Motor neuron (in vitro differentiated cells): ENCODE measurements at regions not wholly inside any gene's neighbourhood (a gene's known extent, or its start where the extent isn't known, plus 50 kb on each side); places are given as distances from the start of the nearest gene placed in this dataset.

Experiments used
- ATAC-seq, 8 experiments: fragments of 200-7000 bp; cut with Tn5 transposase; replicated peaks in 6 of 8; 2 replicates each; pipeline ENCODE4 v1.8.0; 2021; ENCODE audit warnings: mild to moderate bottlenecking in 8 of 8, moderate library complexity in 8 of 8
- H3K27ac ChIP-seq, 2 donors: fragments of 250-450 bp; sonication (Bioruptor Pico); 2 replicates each; pipeline ENCODE4 v1.9.0; 2021; ENCODE audit warnings: antibody characterized with exemption in 2 of 2, mild to moderate bottlenecking in 2 of 2, moderate library complexity in 1 of 2
- H3K4me1 ChIP-seq, 2 donors: fragments of 250-450 bp; sonication (Bioruptor Pico); replicated peaks in 1 of 2; 2 replicates each; pipeline ENCODE4 v1.6.1; 2021; ENCODE audit warnings: antibody characterized with exemption in 2 of 2, mild to moderate bottlenecking in 2 of 2, moderate library complexity in 1 of 2
- H3K4me3 ChIP-seq, 5 donors: fragments of 250-450 bp; sonication (Bioruptor Pico); 2 replicates each; pipeline ENCODE4 v1.9.0; 2021; ENCODE audit warnings: antibody characterized with exemption in 5 of 5, mild to moderate bottlenecking in 5 of 5, moderate library complexity in 4 of 5
- WGBS, 10 experiments: fragments of 450-650 bp; shearing (Covaris generic); methylation state at CpG; one replicate each; pipeline ENCODE4 v1.0.0; 2022; 5-methylcytosine and 5-hydroxymethylcytosine counted together
- in situ Hi-C, 9 experiments: fragments of 400-800 bp; cut with MboI; loops; one replicate each; pipeline ENCODE4 v1.15.0; 2021; ENCODE audit warnings: low sequenced_read_pairs in 9 of 9, low pct_unique_long_range_greater_than_20kb in 2 of 9; ENCODE audit not compliant: unreplicated experiment in 9 of 9

GRCh38 chr7:85324145-85324799, 137.4 kb upstream of the SEMA3D start:
- H3K4me1 ChIP-seq: peaks cover 0 to 4% of the 10 kb centered on the region in 2 donors
- no peak for ATAC-seq
- no peak overlapping the region for H3K27ac ChIP-seq
- in situ Hi-C loops: no loop called here
- no peak overlapping the region for H3K4me3 ChIP-seq
- WGBS, 10 experiments: 41 to 100% (median 79%) methylated on average over 1 to 4 of the region's 4 CpGs; no CpG with 5 or more reads in 2 of the 10 experiments

- WGBS, 10 experiments: 10 to 100% (median 78%) methylated on average over 1 to 4 of the region's 4 CpGs; no CpG with 5 or more reads in 1 of the 10 experiments
- H3K4me3 ChIP-seq: no peak overlapping the region
- no peak overlapping the region for H3K27ac ChIP-seq
- in situ Hi-C loops: no loop called here
- peaks cover 0 to 4% of the 10 kb centered on the region in 2 donors for H3K4me1 ChIP-seq
- ATAC-seq: no peak
Observed at GRCh38 chr7:85322252-85322651, 135.4 kb upstream of the SEMA3D start.

- Histone ChIP-seq H3K27ac (no peak overlapping the region), H3K4me1 (peaks cover 0 to 4% of the 10 kb centered on the region in 2 donors), H3K4me3 (no peak overlapping the region)
- in situ Hi-C loops: no loop called here
- peak in 3 of 8 experiments; percentile 40 to 50 (median 41) for ATAC-seq
- WGBS, 10 experiments: 18 to 100% (median 75%) methylated on average over 1 to 3 of the region's 3 CpGs
Observed at GRCh38 chr7:85320699-85321476, 134.0 kb upstream of the SEMA3D start.

GRCh38 chr7:85316489-85316888, 129.6 kb upstream of the SEMA3D start:
- H3K4me1 ChIP-seq: peaks cover 0 to 4% of the 10 kb centered on the region in 2 donors
- in situ Hi-C loops: no loop called here
- ATAC-seq: no peak
- H3K4me3 ChIP-seq: no peak overlapping the region
- WGBS, 10 experiments: 8 to 100% (median 83%) methylated on average over 1 to 2 of the region's 2 CpGs; no CpG with 5 or more reads in 1 of the 10 experiments
- no peak overlapping the region for H3K27ac ChIP-seq

- ATAC-seq: no peak
- Histone ChIP-seq H3K4me3 (no peak overlapping the region), H3K4me1 (no peaks in the 10 kb centered on the region), H3K27ac (no peak overlapping the region)
- 42 to 100% (median 100%) methylated on average over 1 of the region's 1 CpG; no CpG with 5 or more reads in 1 of the 10 experiments for WGBS, 10 experiments
- in situ Hi-C loops: no loop called here
Observed at GRCh38 chr7:85310301-85310700, 123.4 kb upstream of the SEMA3D start.

GRCh38 chr7:85306115-85306514, 119.3 kb upstream of the SEMA3D start:
- in situ Hi-C loops: no loop called here
- Histone ChIP-seq H3K27ac (no peak overlapping the region), H3K4me3 (no peak overlapping the region), H3K4me1 (no peaks in the 10 kb centered on the region)
- ATAC-seq: peak in 3 of 8 experiments; percentile 67 to 92 (median 90)
- WGBS, 10 experiments: 0 to 80% (median 26%) methylated on average over 1 to 2 of the region's 2 CpGs; no CpG with 5 or more reads in 2 of the 10 experiments

GRCh38 chr7:85294176-85294575, 107.3 kb upstream of the SEMA3D start:
- Histone ChIP-seq H3K4me3 (no peak overlapping the region), H3K4me1 (no peaks in the 10 kb centered on the region), H3K27ac (no peak overlapping the region)
- 67 to 100% (median 88%) methylated on average over 2 to 3 of the region's 3 CpGs for WGBS, 10 experiments
- ATAC-seq: no peak
- in situ Hi-C loops: no loop called here

- in situ Hi-C loops: no loop called here
- Histone ChIP-seq H3K4me3 (no peak overlapping the region), H3K4me1 (no peaks in the 10 kb centered on the region), H3K27ac (no peak overlapping the region)
- no peak for ATAC-seq
Observed at GRCh38 chr7:85292908-85293576, 106.2 kb upstream of the SEMA3D start.

GRCh38 chr7:85290269-85290668, 103.4 kb upstream of the SEMA3D start:
- in situ Hi-C loops: no loop called here
- no peak for ATAC-seq
- Histone ChIP-seq H3K4me1 (peaks cover 0 to 2% of the 10 kb centered on the region in 2 donors), H3K4me3 (no peak overlapping the region), H3K27ac (no peak overlapping the region)
- WGBS, 10 experiments: 62 to 100% (median 82%) methylated on average over 1 to 2 of the region's 2 CpGs; no CpG with 5 or more reads in 1 of the 10 experiments

GRCh38 chr7:85289279-85289678, 102.4 kb upstream of the SEMA3D start:
- no peak overlapping the region for H3K4me3 ChIP-seq
- no peak overlapping the region for H3K27ac ChIP-seq
- WGBS, 10 experiments: 0 to 100% (median 51%) methylated on average over 1 to 4 of the region's 4 CpGs
- H3K4me1 ChIP-seq: peaks cover 0 to 2% of the 10 kb centered on the region in 2 donors
- ATAC-seq: peak in 1 of 8 experiments; percentile 40
- in situ Hi-C loops: no loop called here

- in situ Hi-C loops: no loop called here
- Histone ChIP-seq H3K27ac (no peak overlapping the region), H3K4me3 (no peak overlapping the region), H3K4me1 (peaks cover 0 to 2% of the 10 kb centered on the region in 2 donors)
- WGBS, 10 experiments: 7 to 97% (median 34%) methylated on average over 3 to 4 of the region's 4 CpGs; no CpG with 5 or more reads in 5 of the 10 experiments
- ATAC-seq: peak in 6 of 8 experiments; percentile 33 to 68 (median 47)
Observed at GRCh38 chr7:85287106-85287825, 100.4 kb upstream of the SEMA3D start.

GRCh38 chr7:85286446-85286845, 99.6 kb upstream of the SEMA3D start:
- Histone ChIP-seq H3K4me3 (no peak overlapping the region), H3K27ac (no peak overlapping the region), H3K4me1 (peaks cover 0 to 2% of the 10 kb centered on the region in 2 donors)
- WGBS, 10 experiments: 7 to 85% (median 68%) methylated on average over 2 to 3 of the region's 3 CpGs
- in situ Hi-C loops: no loop called here
- ATAC-seq: no peak
